ENCODE measurements at regions not wholly inside any gene's neighbourhood (a gene's known extent, or its start where the extent isn't known, plus 50 kb on each side); places are given as distances from the start of the nearest gene placed in this dataset.

DNA sequence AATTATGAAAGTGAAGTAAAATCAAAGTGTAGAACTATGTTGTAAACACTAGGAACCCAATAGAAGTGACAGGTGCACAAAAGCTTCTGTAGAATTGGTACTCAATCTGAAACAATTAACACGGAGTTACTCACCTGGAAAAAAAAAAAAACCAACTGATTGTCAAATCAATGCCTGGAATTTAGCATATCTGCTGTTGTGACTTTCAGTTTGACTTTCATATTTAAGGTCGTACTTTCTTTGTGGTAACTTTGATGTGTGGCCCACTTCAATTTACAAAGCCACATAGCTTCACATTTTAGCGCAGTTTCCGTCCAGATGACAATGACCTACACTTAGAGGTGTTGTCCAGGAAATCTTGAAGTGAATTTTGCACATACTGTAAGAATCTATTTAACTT, 1124.9 kb downstream of the STIM2 start:
- TF ChIP-seq EZH2 (IDR thresholded peaks at IDR 0.05) = no peak
- TF ChIP-seq POLR2AphosphoS5 (IDR thresholded peaks at IDR 0.05; ENCODE audit: borderline replicate concordance, low read depth, low read length) = no peak
